Chondrocyte (in vitro differentiated cells): ENCODE measurements at regions not wholly inside any gene's neighbourhood (a gene's known extent, or its start where the extent isn't known, plus 50 kb on each side); places are given as distances from the start of the nearest gene placed in this dataset.

Experiments used
- DNase-seq: peaks from one replicate; pipeline ENCODE4 v3.0.0; 2021; ENCODE audit warnings: mixed read lengths, low spot score
- H3K27ac Mint-ChIP-seq: one replicate; pipeline ENCODE4 v1.8.0; 2021; ENCODE audit warnings: mild to moderate bottlenecking, moderate library complexity, mixed read lengths; ENCODE audit not compliant: unreplicated experiment
- H3K27me3 Mint-ChIP-seq: 2 replicates; pipeline ENCODE4 v1.8.0; 2021; ENCODE audit warnings: low read depth, mixed read lengths
- H3K36me3 Mint-ChIP-seq: 2 replicates; pipeline ENCODE4 v1.8.0; 2021; ENCODE audit warnings: low read depth, mixed read lengths
- H3K4me1 Mint-ChIP-seq: 2 replicates; pipeline ENCODE4 v1.8.0; 2021; ENCODE audit warnings: low read depth, mild to moderate bottlenecking, mixed read lengths
- H3K4me3 Mint-ChIP-seq: one replicate; pipeline ENCODE4 v1.8.0; 2021; ENCODE audit warnings: mild to moderate bottlenecking, moderate library complexity, mixed read lengths; ENCODE audit not compliant: unreplicated experiment
- H3K9me3 Mint-ChIP-seq: 2 replicates; pipeline ENCODE4 v1.8.0; 2021; ENCODE audit warnings: low read depth, mixed read lengths
- CTCF ChIP-seq: fragments of 200-600 bp; sonication (generic); IDR thresholded peaks from 2 replicates; pipeline ENCODE4 v1.5.0; 2021; ENCODE audit warnings: antibody characterized with exemption, mild to moderate bottlenecking, moderate library complexity

GRCh38 chr17:79501910-79502309 lies 108.9 kb downstream of the RBFOX3 start:
- no peak for DNase-seq
- H3K4me3 Mint-ChIP-seq = no peak overlapping the region
- H3K27me3 Mint-ChIP-seq = peaks cover 50% of the 10 kb centered on the region
- no peaks in the 10 kb centered on the region for H3K4me1 Mint-ChIP-seq
- peaks cover 4% of the 10 kb centered on the region for H3K9me3 Mint-ChIP-seq
- no peak for TF ChIP-seq CTCF
- peaks cover 2% of the 10 kb centered on the region for H3K36me3 Mint-ChIP-seq
- H3K27ac Mint-ChIP-seq = no peak overlapping the region

GRCh38 chr17:79500745-79501618 lies 109.9 kb downstream of the RBFOX3 start:
- H3K27me3 Mint-ChIP-seq = peaks cover 49% of the 10 kb centered on the region
- H3K9me3 Mint-ChIP-seq = peaks cover 4% of the 10 kb centered on the region
- TF ChIP-seq CTCF = no peak
- H3K4me3 Mint-ChIP-seq = no peak overlapping the region
- no peaks in the 10 kb centered on the region for H3K4me1 Mint-ChIP-seq
- no peak for DNase-seq
- H3K27ac Mint-ChIP-seq = no peak overlapping the region
- peaks cover 2% of the 10 kb centered on the region for H3K36me3 Mint-ChIP-seq

DNA sequence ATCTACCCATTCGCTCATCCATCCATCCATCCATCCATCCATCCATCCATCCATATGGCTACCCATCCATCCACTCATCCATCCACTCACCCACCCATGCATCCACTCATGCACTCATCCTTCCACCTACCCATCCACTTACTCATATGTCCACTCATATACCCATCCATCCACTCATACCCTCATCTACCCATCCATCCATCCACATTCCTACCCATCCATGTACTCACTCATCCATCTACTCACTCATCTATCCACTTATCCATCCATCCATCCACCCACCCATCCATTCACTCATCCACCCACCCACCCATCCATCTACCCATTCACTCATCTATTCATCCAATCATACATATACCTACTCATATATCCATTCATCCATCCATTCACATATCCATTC lies 112.0 kb downstream of the RBFOX3 start:
- Mint-ChIP-seq H3K36me3 (peaks cover 2% of the 10 kb centered on the region), H3K27ac (no peak overlapping the region), H3K27me3 (peaks cover 34% of the 10 kb centered on the region), H3K4me1 (no peaks in the 10 kb centered on the region), H3K4me3 (no peak overlapping the region), H3K9me3 (peaks cover 4% of the 10 kb centered on the region)
- no peak for TF ChIP-seq CTCF
- no peak for DNase-seq

DNA sequence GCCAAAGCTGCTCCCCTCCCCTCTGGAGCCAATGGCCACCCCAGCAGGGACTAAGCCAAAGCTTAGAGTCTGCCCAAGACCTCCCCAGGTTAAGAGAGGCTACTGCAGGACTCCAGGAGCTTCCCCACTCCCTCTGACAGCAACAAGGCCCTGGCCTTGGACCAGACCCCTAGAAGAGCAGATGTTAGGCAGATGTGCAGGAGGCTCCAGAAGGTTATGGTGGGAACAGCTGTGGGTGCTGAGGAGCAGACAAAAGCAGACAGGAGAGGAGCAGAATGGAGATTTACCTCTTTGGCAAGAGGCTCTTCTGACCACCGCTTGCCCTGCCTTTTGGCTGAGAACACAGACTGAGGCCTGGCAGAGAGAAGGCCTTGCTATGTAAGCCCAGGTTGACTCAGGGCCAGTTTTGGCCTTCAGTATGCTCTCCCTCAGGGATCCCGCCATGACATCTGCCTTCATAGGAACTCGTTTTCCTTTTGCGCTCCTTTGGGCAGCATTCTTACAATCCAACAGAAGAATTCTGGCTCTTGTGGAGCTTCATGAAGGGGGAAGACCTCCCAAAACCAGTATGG lies 113.0 kb downstream of the RBFOX3 start:
- no peak overlapping the region for H3K27ac Mint-ChIP-seq
- no peak for TF ChIP-seq CTCF
- peaks cover 9% of the 10 kb centered on the region for H3K9me3 Mint-ChIP-seq
- DNase-seq = no peak
- peaks cover 2% of the 10 kb centered on the region for H3K36me3 Mint-ChIP-seq
- no peak overlapping the region for H3K4me3 Mint-ChIP-seq
- no peaks in the 10 kb centered on the region for H3K4me1 Mint-ChIP-seq
- H3K27me3 Mint-ChIP-seq = peaks cover 30% of the 10 kb centered on the region

DNA sequence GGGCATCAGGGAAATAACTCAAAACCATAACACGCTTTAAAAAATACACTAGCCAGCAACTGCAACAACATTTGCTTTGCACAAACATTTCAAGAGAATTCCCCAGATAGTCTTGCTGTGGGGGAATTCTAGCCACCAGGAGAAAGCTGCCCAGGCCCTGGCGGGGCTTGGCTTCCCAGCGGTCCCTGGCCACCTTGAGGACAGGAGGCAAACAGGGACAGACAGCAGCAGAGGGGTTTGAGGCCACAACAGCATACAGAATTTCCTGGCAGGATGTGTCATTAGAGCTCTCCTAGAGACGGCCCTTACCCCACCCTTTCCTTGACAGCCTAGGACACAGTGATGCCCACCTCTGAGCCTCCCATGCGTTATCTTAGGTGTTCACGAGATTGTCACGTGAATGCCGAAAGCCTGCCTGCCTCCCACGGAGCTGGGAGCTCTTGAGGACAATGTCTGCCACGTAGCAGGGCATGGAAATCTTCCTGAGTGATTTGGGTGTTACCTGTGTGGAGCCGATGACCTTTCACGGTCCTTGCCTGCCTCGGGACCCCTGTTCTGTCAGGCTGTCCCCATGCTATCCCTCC lies 114.3 kb downstream of the RBFOX3 start:
- H3K4me3 Mint-ChIP-seq = no peak overlapping the region
- peaks cover 14% of the 10 kb centered on the region for H3K9me3 Mint-ChIP-seq
- TF ChIP-seq CTCF = no peak
- DNase-seq = no peak
- H3K27ac Mint-ChIP-seq = no peak overlapping the region
- no peaks in the 10 kb centered on the region for H3K4me1 Mint-ChIP-seq
- peaks cover 27% of the 10 kb centered on the region for H3K27me3 Mint-ChIP-seq
- H3K36me3 Mint-ChIP-seq = peaks cover 3% of the 10 kb centered on the region
